ENCODE measurements at regions not wholly inside any gene's neighbourhood (a gene's known extent, or its start where the extent isn't known, plus 50 kb on each side); places are given as distances from the start of the nearest gene placed in this dataset.
"Not testable (repeated sequence)": the region's sequence is repeated elsewhere in the genome, so short reads cannot be mapped to it uniquely, and the experiment has no call there.

GRCh38 chr6:74256781-74257180, 560.8 kb downstream of the CD109 start:
- DNase-seq: no peak

DNA sequence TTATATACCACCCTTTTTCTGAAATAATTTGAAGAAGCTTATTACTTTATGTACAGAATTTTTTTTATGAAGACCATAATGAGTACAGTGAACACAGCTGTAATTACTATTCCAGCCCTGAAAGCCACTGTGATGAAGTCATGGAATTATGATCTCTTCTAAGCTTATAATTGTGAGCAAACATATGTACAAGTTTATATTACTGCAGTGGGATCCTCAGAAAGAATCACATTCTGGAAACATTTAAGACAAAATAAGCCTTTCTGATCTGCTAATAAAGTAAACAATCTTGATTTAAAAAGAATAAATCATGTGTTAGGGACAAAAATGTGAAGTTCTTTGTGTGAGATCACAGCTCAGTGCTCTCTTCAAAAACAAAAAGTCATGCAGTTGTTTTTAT, 560.4 kb downstream of the CD109 start:
- DNase-seq: no peak

DNA sequence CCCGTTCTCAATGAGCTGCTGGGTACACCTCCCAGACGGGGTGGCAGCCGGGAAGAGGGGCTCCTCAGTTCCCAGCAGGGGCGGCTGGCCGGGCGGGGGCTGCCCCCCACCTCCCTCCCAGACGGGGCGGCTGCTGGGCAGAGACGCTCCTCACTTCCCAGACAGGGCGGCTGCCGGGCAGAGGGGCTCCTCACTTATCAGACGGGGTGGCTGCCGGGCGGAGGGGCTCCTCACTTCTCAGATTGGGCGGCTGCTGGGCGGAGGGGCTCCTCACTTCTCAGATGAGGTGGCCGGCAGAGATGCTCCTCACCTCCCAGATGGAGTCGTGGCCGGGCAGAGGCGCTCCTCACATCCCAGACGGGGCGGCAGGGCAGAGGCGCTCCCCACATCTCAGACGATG, 559.0 kb downstream of the CD109 start:
- DNase-seq: not testable (repeated sequence)

GRCh38 chr6:74254147-74254546, 558.1 kb downstream of the CD109 start:
- not testable (repeated sequence) for DNase-seq

DNA sequence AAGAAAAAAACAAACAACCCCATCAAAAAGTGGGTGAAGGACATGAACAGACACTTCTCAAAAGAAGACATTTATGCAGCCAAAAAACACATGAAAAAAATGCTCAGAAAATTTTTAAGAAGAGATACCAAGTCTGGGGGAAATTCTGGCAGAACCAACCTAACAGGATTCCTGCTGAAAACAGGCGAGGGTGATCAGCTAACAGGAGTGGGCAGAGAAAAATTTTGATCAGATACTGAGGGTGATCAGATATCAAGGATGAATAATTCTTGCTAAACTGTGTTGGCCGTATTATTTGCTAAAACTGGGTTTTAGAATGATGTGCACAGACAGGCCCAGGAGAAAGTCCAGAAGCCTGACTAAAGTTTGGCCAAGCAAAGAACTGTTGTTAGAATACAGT, 557.3 kb downstream of the CD109 start:
- DNase-seq: no peak

DNA sequence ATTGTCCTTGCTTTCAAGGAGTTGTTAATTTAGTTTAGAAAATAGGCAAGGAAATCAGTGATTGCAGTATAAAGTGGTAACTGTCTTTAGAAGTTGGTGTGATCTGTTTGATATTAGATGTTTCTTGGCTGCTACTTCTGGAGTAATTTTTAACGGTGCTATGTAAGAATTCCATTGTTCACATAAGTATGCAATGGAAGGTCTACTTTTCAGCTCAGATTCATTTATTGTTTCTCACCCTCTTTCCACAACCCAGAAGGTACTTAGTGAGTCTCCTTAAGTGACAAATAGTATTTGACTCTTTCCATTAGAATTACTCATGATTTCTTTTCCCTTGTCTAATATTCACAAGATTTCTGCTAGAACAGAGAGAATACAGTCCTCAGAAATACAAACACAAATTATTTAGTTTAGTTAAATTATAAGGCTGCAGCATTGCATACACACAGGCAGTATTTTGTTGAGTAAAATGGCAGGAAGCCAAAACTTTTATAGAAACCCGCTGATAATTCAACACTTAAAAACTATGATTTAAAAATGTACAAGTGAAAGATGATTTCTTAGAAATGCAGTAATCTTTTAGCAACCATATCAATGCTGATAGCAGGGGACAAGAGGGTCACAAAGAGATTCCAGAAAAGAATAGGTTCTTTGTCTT, 554.3 kb downstream of the CD109 start:
- DNase-seq: no peak

- no peak for DNase-seq
Observed at GRCh38 chr6:74249658-74250057, 553.7 kb downstream of the CD109 start.

DNA sequence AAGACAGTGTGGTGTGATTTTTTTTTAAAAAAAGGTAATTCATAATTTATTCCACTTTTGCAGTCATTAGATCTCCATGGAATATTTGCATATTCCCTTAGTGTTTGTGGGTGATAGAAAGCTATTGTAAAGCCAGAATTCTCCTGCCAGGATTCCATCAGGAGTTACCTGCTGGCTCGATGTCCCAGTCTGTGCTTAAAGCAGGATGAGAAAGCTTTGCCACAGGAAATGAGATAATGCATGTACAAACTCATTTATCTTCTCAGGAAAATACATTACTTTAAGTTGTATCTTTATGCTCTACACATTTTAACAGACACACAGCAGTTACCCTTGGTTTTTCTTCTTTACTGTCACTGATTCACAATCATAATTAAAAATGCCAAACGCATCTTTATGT, 553.0 kb downstream of the CD109 start:
- no peak for DNase-seq

- DNase-seq: no peak
Observed at GRCh38 chr6:74222768-74223333, 526.8 kb downstream of the CD109 start.

- DNase-seq: no peak
Observed at GRCh38 chr6:74213995-74214394, 518.0 kb downstream of the CD109 start.

GRCh38 chr6:74208239-74208638, 512.2 kb downstream of the CD109 start:
- DNase-seq: no peak

GRCh38 chr6:74199215-74199915, 503.4 kb downstream of the CD109 start:
- DNase-seq: no peak

DNA sequence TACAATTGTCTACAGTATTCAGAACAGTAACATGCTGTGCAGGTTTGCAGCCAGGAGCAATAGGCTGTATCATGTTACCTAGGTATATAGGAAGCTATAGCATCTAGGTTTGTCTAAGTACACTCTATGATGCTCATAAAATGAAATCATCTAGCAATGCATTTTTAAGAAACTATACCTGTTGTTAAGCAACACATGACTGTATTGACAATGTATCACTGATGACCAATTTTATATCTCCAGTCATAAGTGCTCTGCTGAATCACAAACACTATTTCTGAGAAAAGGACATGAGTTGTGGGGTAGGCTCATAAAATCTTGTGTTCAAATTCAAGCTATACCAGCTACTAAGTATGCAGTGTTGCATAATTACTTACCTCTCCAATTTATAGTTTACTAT, 501.3 kb downstream of the CD109 start:
- DNase-seq: no peak

DNA sequence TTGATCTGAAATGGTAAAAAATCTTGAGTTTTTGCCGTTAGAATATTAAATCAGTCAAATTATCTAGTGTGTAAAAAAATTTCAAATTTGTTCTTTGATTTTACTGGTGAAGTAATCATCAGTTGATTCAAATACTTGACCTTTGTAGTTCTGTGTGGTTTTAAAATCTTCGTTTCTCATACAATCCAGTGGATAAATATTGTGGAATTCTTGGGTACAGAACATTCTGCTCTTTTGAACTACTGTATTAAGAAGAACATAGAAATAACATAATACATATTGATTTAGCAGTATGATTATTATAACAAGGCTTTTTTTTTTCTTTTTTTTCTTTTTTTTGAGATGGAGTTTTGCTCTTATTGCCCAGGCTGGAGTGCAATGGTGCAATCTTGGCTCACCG, 491.8 kb downstream of the CD109 start:
- no peak for DNase-seq

GRCh38 chr6:74182992-74183391, 487.0 kb downstream of the CD109 start:
- DNase-seq: no peak

DNA sequence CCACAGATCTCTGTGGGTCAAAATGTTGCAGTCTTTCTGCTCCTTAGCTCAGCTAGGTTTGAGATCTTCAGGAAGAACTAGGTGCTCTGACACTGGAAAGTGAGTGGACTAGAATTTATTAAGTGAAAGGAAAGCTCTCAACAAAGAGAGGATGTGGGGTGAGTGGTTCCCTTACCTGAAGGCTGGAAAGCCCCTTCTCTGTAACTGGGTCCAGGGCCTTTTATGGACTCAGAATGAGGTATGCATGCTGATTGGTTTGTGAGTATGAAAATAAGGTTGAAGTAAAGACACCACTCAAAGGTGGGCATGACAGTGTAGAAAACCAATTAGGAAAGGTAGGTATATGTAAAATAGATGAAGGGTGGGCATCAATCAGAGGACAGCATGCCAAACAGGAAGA, 485.5 kb downstream of the CD109 start:
- DNase-seq: no peak

- DNase-seq: no peak
Observed at GRCh38 chr6:74177506-74177905, 481.5 kb downstream of the CD109 start.

DNA sequence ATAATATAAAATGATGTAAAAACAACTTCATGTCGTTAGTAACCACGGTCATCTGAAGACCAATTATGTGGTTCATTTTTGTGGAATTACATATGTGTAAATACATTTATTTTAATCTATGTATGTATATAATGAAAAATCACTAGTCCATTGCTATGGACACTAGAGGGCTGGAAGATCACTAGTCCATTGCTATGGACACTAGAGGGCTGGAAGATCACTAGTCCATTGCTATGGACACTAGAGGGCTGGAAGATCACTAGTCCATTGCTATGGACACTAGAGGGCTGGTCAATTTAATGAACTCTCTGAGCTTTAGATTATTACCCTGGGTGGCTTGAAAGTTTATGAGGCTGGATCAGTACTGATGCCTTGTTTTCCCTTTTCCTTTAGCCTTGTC, 474.5 kb downstream of the CD109 start:
- DNase-seq: not testable (repeated sequence)

- DNase-seq: no peak
Observed at GRCh38 chr6:74170118-74170517, 474.1 kb downstream of the CD109 start.

DNA sequence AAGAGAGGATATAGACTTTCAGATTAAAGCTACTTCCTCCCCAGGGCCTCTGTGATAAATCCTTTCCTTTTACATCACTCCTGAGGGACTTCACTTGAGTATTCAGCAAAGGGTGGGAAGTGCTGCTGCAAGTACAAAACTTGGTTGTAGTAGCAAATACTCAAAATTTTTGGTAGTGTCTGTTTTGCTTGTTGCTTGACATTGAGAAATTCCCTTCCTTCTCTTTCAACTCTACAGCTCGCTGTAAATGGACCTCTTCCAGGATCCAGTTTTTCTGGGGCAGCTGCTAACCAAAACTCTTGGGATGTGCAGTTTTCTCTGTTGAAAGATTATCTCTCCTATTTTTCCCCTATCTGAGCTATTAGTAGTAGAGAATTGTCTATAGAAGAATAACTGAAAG, 472.0 kb downstream of the CD109 start:
- DNase-seq: no peak

DNA sequence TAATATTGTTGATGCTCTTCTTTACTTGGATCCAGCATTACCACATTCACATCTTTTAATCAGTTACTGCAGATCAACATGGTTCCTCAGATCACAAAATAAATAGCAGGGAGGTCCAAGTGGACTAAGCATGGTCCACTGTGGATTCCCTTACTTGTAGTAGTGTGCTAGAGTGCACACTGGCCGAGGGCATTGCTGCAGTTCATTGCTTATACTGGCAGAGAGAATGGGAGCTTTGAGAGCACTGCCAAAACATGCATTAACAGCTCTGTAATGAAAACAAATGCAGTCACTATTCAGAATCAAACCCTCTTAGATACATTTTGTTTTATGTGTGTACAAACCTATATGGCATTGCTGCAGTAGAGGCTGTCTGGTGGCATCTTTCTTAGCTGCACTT, 471.5 kb downstream of the CD109 start:
- no peak for DNase-seq

GRCh38 chr6:74166849-74167248, 470.8 kb downstream of the CD109 start:
- no peak for DNase-seq

- DNase-seq: no peak
Observed at GRCh38 chr6:74161380-74161779, 465.4 kb downstream of the CD109 start.

GRCh38 chr6:74152096-74152675, 456.2 kb downstream of the CD109 start:
- DNase-seq: no peak
